ENCODE measurements at regions not wholly inside any gene's neighbourhood (a gene's known extent, or its start where the extent isn't known, plus 50 kb on each side); places are given as distances from the start of the nearest gene placed in this dataset.
"Not testable (repeated sequence)": the region's sequence is repeated elsewhere in the genome, so short reads cannot be mapped to it uniquely, and the experiment has no call there.

- no peak for DNase-seq (ENCODE audit: low read depth)
- no peak overlapping the region for H3K4me3 ChIP-seq (ENCODE audit: low read depth, low read length)
- TF ChIP-seq, protein P1, sequence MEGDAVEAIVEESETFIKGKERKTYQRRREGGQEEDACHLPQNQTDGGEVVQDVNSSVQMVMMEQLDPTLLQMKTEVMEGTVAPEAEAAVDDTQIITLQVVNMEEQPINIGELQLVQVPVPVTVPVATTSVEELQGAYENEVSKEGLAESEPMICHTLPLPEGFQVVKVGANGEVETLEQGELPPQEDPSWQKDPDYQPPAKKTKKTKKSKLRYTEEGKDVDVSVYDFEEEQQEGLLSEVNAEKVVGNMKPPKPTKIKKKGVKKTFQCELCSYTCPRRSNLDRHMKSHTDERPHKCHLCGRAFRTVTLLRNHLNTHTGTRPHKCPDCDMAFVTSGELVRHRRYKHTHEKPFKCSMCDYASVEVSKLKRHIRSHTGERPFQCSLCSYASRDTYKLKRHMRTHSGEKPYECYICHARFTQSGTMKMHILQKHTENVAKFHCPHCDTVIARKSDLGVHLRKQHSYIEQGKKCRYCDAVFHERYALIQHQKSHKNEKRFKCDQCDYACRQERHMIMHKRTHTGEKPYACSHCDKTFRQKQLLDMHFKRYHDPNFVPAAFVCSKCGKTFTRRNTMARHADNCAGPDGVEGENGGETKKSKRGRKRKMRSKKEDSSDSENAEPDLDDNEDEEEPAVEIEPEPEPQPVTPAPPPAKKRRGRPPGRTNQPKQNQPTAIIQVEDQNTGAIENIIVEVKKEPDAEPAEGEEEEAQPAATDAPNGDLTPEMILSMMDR (IDR thresholded peaks at IDR 0.05; ENCODE audit: insufficient read depth, low read depth, low read length), result no peak
Measured at GRCh38 chrX:8003147-8003883, 76.1 kb upstream of the PNPLA4 start.

DNA sequence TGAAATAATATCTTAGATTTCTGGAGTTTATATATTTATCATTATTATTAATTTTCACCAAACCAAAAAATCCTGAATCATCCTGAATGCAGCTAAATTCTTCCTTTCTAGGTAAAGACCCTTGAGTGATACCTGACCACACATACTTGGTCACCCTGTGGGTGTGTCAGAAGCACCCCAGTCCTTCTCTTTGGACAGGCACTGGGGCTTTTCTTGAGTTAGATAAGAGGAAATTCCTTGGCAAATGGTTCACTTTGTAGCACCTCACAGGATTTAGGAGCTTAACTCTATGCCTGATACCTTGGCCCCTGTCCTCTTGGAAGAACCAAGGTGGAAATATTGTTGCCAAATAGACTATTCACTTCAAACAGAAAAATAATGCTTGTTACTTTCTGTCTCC lies 69.6 kb upstream of the PNPLA4 start:
- H3K4me3 ChIP-seq (ENCODE audit: low read depth, low read length), result no peak overlapping the region
- TF ChIP-seq, protein P1 (IDR thresholded peaks at IDR 0.05; ENCODE audit: insufficient read depth, low read depth, low read length), result no peak
- DNase-seq (ENCODE audit: low read depth), result no peak

- no peak overlapping the region for H3K4me3 ChIP-seq (ENCODE audit: low read depth, low read length)
- peak; percentile 45 for DNase-seq (ENCODE audit: low read depth)
- TF ChIP-seq, protein P1 (IDR thresholded peaks at IDR 0.05; ENCODE audit: insufficient read depth, low read depth, low read length), result peak; percentile 56
Measured at GRCh38 chrX:7996414-7996813, 69.2 kb upstream of the PNPLA4 start.

- TF ChIP-seq, protein P1 (IDR thresholded peaks at IDR 0.05; ENCODE audit: insufficient read depth, low read depth, low read length), result no peak
- no peak overlapping the region for H3K4me3 ChIP-seq (ENCODE audit: low read depth, low read length)
- DNase-seq (ENCODE audit: low read depth), result peak; percentile 5
Measured at GRCh38 chrX:7993873-7994272, 66.7 kb upstream of the PNPLA4 start.

DNA sequence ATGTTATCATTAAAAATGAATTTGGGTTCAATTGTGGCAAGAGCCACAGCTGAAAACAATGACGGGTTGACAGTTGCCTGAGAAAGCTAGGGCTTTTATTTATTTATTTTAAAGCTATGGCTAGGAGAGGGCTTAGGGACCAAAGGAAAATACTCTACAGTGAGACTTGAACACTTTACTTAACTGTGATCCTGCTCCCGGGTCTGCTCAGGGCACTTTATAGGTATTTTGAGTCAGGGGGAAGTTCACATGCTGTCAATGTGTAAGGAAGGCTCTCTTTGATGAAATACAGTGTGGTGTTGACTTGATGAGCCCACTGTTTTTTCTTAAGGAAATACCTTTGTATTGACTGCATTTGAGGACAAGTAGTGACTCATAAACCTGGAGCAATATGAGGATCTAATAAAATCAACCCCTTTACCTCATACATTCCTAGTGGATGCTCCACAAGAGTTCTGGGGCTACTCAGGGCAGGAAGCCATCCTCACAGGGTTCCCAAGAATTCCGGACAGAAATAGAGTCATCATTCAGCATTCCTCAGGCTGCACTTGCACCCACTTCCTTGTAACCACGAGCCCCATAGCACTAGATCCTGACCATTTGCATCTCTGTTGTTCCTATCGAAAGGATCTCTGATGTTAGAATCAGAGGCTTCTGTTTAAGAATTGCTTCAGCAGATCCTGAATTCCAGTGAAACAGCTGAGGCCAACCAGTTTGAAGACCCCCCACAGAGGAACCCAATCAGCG lies 61.0 kb upstream of the PNPLA4 start:
- peak; percentile 21 for DNase-seq (ENCODE audit: low read depth)
- H3K4me3 ChIP-seq (ENCODE audit: low read depth, low read length), result not testable (repeated sequence)

- no peak overlapping the region for H3K4me3 ChIP-seq (ENCODE audit: low read depth, low read length)
- TF ChIP-seq, protein P1 (IDR thresholded peaks at IDR 0.05; ENCODE audit: insufficient read depth, low read depth, low read length), result no peak
- peak; percentile 57 for DNase-seq (ENCODE audit: low read depth)
Measured at GRCh38 chrX:7987160-7988012, 60.2 kb upstream of the PNPLA4 start.

DNA sequence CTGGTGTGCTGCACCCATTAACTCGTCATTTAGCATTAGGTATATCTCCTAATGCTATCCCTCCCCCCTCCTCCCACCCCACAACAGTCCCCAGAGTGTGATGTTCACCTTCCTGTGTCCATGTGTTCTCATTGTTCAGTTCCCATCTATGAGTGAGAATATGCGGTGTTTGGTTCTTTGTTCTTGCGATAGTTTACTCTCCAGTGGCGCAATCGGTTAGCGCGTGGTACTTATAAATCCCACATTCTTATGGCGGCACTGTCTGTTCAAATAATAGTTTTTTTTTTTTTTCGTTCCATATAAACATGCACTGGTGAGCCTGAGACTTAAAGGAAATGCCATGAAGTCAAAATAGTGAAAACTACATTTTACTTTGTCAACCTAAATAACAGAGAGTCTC lies 59.5 kb upstream of the PNPLA4 start:
- not testable (repeated sequence) for DNase-seq (ENCODE audit: low read depth); H3K4me3 ChIP-seq (ENCODE audit: low read depth, low read length)
